Left ventricle myocardium superior (tissue), 1 donor: ENCODE measurements at regions not wholly inside any gene's neighbourhood (a gene's known extent, or its start where the extent isn't known, plus 50 kb on each side); places are given as distances from the start of the nearest gene placed in this dataset.

Experiments used
- ATAC-seq: fragments of 200-7000 bp; cut with Tn5 transposase; one replicate; pipeline ENCODE4 v1.9.1; 2020; ENCODE audit warnings: mild to moderate bottlenecking, moderate library complexity
- DNase-seq: peaks from one replicate; pipeline ENCODE4 v3.0.0-alpha.2; 2020
- intact Hi-C: fragments of 100-400 bp; cut with micrococcal nuclease; formaldehyde crosslinking; loops from one replicate; pipeline ENCODE4 v1.11.0; 2022
- donor health status: DM: no; HTN: yes; CAD: no; lungs with severe emphysema.

- DNase-seq: no peak
- no peak for ATAC-seq
- intact Hi-C loops: no loop called here
Observed at GRCh38 chr2:9108210-9108967, 98.2 kb upstream of the ASAP2 start.

GRCh38 chr2:9107168-9108025, 99.2 kb upstream of the ASAP2 start:
- intact Hi-C loops: no loop called here
- DNase-seq (no peak), ATAC-seq (no peak)

GRCh38 chr2:9106338-9107167, 100.1 kb upstream of the ASAP2 start:
- intact Hi-C loops: no loop called here
- peak; percentile 32 for ATAC-seq
- no peak for DNase-seq

GRCh38 chr2:9105601-9106337, 100.8 kb upstream of the ASAP2 start:
- intact Hi-C loops: no loop called here
- ATAC-seq: no peak
- DNase-seq: no peak

- ATAC-seq (no peak), DNase-seq (no peak)
- intact Hi-C loops: no loop called here
Observed at GRCh38 chr2:9103663-9104277, 100.3 kb upstream of the MBOAT2 start.

GRCh38 chr2:9102861-9103662, 99.6 kb upstream of the MBOAT2 start:
- intact Hi-C loops: no loop called here
- DNase-seq (no peak), ATAC-seq (no peak)

- ATAC-seq (no peak), DNase-seq (no peak)
- intact Hi-C loops: no loop called here
Observed at GRCh38 chr2:9101763-9102425, 98.4 kb upstream of the MBOAT2 start.

- intact Hi-C loops: no loop called here
- DNase-seq: no peak
- ATAC-seq: no peak
Observed at GRCh38 chr2:9100080-9100876, 96.8 kb upstream of the MBOAT2 start.

GRCh38 chr2:9099341-9099751, 95.9 kb upstream of the MBOAT2 start:
- no peak for DNase-seq
- no peak for ATAC-seq
- intact Hi-C loops: no loop called here

GRCh38 chr2:9097892-9098291, 94.4 kb upstream of the MBOAT2 start:
- DNase-seq: no peak
- no peak for ATAC-seq
- intact Hi-C loops: no loop called here

GRCh38 chr2:9097239-9097638, 93.8 kb upstream of the MBOAT2 start:
- ATAC-seq: peak; percentile 59
- DNase-seq: no peak
- intact Hi-C loops: no loop called here

GRCh38 chr2:9096761-9097160, 93.3 kb upstream of the MBOAT2 start:
- DNase-seq (no peak), ATAC-seq (no peak)
- intact Hi-C loops: no loop called here

GRCh38 chr2:9095690-9096089, 92.2 kb upstream of the MBOAT2 start:
- intact Hi-C loops: no loop called here
- DNase-seq (peak; percentile 68), ATAC-seq (peak; percentile 86)

GRCh38 chr2:9095226-9095625, 91.7 kb upstream of the MBOAT2 start:
- intact Hi-C loops: no loop called here
- DNase-seq (no peak), ATAC-seq (no peak)

GRCh38 chr2:9094117-9094516, 90.6 kb upstream of the MBOAT2 start:
- intact Hi-C loops: no loop called here
- ATAC-seq (no peak), DNase-seq (no peak)

- intact Hi-C loops: no loop called here
- ATAC-seq: no peak
Observed at GRCh38 chr2:9093324-9093723, 89.8 kb upstream of the MBOAT2 start.

More at GRCh38 chr2:9093324-9093723, 89.8 kb upstream of the MBOAT2 start:
- DNase-seq: no peak
